ENCODE measurements at regions not wholly inside any gene's neighbourhood (a gene's known extent, or its start where the extent isn't known, plus 50 kb on each side); places are given as distances from the start of the nearest gene placed in this dataset.

DNA sequence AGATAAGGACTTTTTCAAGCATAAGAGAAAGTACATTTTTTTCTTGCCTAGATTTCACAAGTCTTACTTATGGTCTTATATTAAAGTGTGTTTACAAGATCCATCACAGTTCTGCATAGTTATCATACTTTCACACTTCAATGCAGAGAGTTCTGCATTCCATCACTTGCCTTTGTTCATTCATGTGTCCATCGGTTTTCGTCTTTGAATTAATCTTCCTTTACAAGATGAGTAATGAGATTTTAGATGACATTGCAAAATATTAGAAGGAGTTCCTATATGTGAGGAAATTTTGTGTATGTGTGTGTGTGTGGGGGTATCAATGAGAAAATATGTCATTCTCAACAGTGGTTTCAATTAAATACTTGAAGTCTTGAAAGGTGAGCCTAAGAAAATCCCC lies 98.1 kb upstream of the GUCY1A2 start:
- peaks cover 6% of the 10 kb centered on the region for H3K4me1 Mint-ChIP-seq
- H3K9me3 Mint-ChIP-seq = peaks cover 15% of the 10 kb centered on the region
- H3K4me3 Mint-ChIP-seq = no peak overlapping the region
- no peak overlapping the region for H3K27ac Mint-ChIP-seq
- H3K36me3 Mint-ChIP-seq = no peaks in the 10 kb centered on the region
- H3K27me3 Mint-ChIP-seq (ENCODE audit: low read depth) = no peaks in the 10 kb centered on the region
- no peak for DNase-seq (ENCODE audit: low spot score in 2 of 2, unreplicated experiment in 2 of 2)
- TF ChIP-seq, protein P1, sequence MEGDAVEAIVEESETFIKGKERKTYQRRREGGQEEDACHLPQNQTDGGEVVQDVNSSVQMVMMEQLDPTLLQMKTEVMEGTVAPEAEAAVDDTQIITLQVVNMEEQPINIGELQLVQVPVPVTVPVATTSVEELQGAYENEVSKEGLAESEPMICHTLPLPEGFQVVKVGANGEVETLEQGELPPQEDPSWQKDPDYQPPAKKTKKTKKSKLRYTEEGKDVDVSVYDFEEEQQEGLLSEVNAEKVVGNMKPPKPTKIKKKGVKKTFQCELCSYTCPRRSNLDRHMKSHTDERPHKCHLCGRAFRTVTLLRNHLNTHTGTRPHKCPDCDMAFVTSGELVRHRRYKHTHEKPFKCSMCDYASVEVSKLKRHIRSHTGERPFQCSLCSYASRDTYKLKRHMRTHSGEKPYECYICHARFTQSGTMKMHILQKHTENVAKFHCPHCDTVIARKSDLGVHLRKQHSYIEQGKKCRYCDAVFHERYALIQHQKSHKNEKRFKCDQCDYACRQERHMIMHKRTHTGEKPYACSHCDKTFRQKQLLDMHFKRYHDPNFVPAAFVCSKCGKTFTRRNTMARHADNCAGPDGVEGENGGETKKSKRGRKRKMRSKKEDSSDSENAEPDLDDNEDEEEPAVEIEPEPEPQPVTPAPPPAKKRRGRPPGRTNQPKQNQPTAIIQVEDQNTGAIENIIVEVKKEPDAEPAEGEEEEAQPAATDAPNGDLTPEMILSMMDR (IDR thresholded peaks at IDR 0.05; ENCODE audit: unreplicated experiment) = no peak

DNA sequence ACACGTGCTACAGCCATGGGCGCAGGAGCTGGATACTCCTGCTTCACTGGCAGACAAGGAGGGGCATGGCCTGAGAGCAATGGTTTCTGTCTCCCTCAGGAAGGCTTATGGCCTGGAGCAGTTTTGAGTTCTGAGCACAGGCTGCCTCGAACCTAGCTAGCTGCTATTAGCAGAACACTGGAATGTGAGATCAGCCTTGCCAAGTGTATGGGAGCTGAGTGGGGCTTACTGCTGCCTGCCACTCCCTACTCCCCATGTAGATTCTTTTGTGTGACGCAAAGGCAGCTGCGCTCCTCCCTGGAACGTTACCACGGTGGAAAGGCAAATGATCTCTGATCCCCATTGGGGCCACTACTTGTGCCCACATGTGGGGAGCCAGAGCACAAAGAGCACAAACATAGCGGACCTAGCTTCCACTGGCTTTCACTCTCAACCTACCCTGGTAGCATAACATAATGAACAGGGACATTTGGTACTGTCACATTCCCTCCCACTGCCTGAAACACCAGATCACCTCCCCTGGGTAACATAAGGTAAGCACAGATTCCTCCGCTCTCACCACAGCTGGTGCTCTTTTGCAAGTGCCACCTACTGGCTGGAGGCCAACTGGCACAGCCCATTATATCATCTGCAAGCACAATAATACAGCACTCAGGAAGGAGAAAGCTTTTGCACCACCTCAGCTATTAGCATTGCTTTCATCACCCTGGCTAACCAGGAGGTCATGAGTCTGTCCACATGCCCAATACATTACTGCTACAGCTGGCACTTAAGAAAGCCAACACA lies 84.6 kb upstream of the GUCY1A2 start:
- no peaks in the 10 kb centered on the region for H3K27me3 Mint-ChIP-seq (ENCODE audit: low read depth)
- TF ChIP-seq, protein P1 (IDR thresholded peaks at IDR 0.05; ENCODE audit: unreplicated experiment) = no peak
- DNase-seq (ENCODE audit: low spot score in 2 of 2, unreplicated experiment in 2 of 2) = no peak
- peaks cover 39% of the 10 kb centered on the region for H3K9me3 Mint-ChIP-seq
- H3K4me3 Mint-ChIP-seq = no peak overlapping the region
- H3K27ac Mint-ChIP-seq = no peak overlapping the region
- H3K4me1 Mint-ChIP-seq = no peaks in the 10 kb centered on the region
- peaks cover 3% of the 10 kb centered on the region for H3K36me3 Mint-ChIP-seq

DNA sequence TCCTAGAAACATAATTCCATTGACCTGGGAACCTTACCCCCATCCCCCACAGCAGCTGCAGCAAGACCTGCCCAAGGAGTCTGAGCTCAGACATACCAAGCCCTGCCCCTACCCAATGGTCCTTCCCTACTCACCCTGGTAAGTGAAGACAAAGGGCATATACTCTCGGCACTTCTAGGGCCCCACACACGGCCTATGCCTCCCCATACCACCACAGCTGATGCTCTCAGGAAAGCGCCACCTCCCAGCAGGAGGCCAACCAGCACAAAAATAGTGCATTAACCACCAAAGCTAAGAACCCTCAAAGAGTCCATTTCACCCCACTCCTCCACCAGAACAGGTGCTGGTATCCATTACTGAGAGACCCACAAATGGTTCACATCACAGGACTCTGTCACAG lies 74.4 kb upstream of the GUCY1A2 start:
- no peak for DNase-seq (ENCODE audit: low spot score in 2 of 2, unreplicated experiment in 2 of 2)
- TF ChIP-seq, protein P1 (IDR thresholded peaks at IDR 0.05; ENCODE audit: unreplicated experiment) = no peak
- H3K9me3 Mint-ChIP-seq = peaks cover 54% of the 10 kb centered on the region
- no peak overlapping the region for H3K4me3 Mint-ChIP-seq
- H3K36me3 Mint-ChIP-seq = peaks cover 4% of the 10 kb centered on the region
- H3K27ac Mint-ChIP-seq = no peak overlapping the region
- no peaks in the 10 kb centered on the region for H3K27me3 Mint-ChIP-seq (ENCODE audit: low read depth)
- no peaks in the 10 kb centered on the region for H3K4me1 Mint-ChIP-seq

DNA sequence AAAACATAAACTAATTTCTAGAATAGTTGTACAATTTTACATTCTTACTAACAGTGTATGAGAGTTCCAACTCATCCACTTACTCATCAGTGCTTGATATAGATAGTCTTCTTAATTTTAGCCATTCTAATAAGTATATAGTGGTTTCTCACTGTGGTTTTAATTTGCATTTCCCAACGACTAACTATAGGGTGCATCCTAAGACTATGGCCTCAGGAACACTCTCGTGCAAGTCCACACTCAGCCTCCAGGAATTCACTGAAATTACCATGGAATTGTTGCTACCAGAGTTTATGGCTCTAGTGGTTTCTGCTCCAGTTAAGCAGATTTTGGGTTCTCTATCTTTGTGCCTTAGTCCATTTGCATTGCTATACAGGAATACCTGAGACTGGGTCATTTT lies 60.1 kb upstream of the GUCY1A2 start:
- H3K36me3 Mint-ChIP-seq = peaks cover 9% of the 10 kb centered on the region
- H3K27ac Mint-ChIP-seq = no peak overlapping the region
- TF ChIP-seq, protein P1 (IDR thresholded peaks at IDR 0.05; ENCODE audit: unreplicated experiment) = no peak
- peaks cover 30% of the 10 kb centered on the region for H3K9me3 Mint-ChIP-seq
- no peak overlapping the region for H3K4me3 Mint-ChIP-seq
- no peaks in the 10 kb centered on the region for H3K4me1 Mint-ChIP-seq
- peaks cover 8% of the 10 kb centered on the region for H3K27me3 Mint-ChIP-seq (ENCODE audit: low read depth)
- no peak for DNase-seq (ENCODE audit: low spot score in 2 of 2, unreplicated experiment in 2 of 2)

DNA sequence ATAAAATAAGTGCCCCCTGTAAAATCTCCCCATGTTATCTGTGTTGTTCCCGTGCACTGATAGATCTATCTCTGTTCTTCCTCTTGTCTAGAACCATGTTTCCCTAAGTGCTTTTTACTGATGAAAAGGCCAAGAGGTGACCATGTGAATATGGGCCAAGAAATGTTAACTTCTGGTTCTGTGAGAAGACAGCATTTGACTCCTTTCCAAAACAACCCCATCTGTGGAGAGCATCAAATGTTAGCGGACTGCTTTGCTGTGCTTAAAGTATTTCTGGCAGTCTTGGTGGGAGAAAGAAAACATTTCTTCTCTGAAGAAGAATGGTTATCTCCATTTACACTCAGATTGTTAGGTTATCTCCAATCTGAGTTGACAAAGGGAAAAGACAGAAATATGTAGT lies 58.6 kb upstream of the GUCY1A2 start:
- Mint-ChIP-seq H3K27ac (no peak overlapping the region), H3K27me3 (ENCODE audit: low read depth) (peaks cover 8% of the 10 kb centered on the region), H3K4me3 (no peak overlapping the region), H3K36me3 (peaks cover 6% of the 10 kb centered on the region), H3K9me3 (peaks cover 19% of the 10 kb centered on the region), H3K4me1 (no peaks in the 10 kb centered on the region)
- TF ChIP-seq, protein P1 (IDR thresholded peaks at IDR 0.05; ENCODE audit: unreplicated experiment) = no peak
- DNase-seq (ENCODE audit: low spot score in 2 of 2, unreplicated experiment in 2 of 2) = no peak

Measured in mesothelial cell of epicardium (in vitro differentiated cells).